H1 (cell line): ENCODE measurements at regions not wholly inside any gene's neighbourhood (a gene's known extent, or its start where the extent isn't known, plus 50 kb on each side); places are given as distances from the start of the nearest gene placed in this dataset.

ENCODE experiments used
- CTCF ChIA-PET: fragments of 300-600 bp; sonication (Branson Sonifier 250); formaldehyde crosslinking; loops from one replicate; lab custom pipeline; 2021; ENCODE audit not compliant: partially characterized antibody; lab: Charles Lee
- POLR2A ChIA-PET: fragments of 300-600 bp; sonication (Branson Sonifier 250); formaldehyde crosslinking; loops from one replicate; lab custom pipeline; 2021; ENCODE audit warnings: inconsistent platforms; ENCODE audit not compliant: partially characterized antibody; lab: Charles Lee
- DNase-seq, 2 experiments: peaks; one replicate each; pipeline versions ENCODE4 v3.0.0 to v3.0.0-alpha.2; 2010 to 2022; ENCODE audit warnings: low spot score in 2 of 2, low read depth in 1 of 2, mixed read lengths in 1 of 2
- FAIRE-seq: peaks from 2 replicates; lab custom pipeline; 2011; peaks lifted over from hg19 to GRCh38; lab: Jason Lieb, UNC
- H2AFZ ChIP-seq: 2 replicates; pipeline ENCODE4 v1.8.1; 2012; ENCODE audit warnings: low read length, inconsistent platforms
- H2AK5ac ChIP-seq: 2 replicates; pipeline ENCODE4 v1.6.1; 2013; ENCODE audit warnings: low read depth, low read length
- H2BK120ac ChIP-seq: replicated peaks from 2 replicates; pipeline ENCODE3; 2013; ENCODE audit warnings: low read depth, low read length, inconsistent platforms
- H2BK12ac ChIP-seq: 2 replicates; pipeline ENCODE4 v1.6.1; 2013; ENCODE audit warnings: low read depth, low read length
- H2BK15ac ChIP-seq: 2 replicates; pipeline ENCODE4 v1.6.1; 2013; ENCODE audit warnings: low read length
- H2BK20ac ChIP-seq: 2 replicates; pipeline ENCODE4 v1.6.1; 2013; ENCODE audit warnings: low read length
- H2BK5ac ChIP-seq: 2 replicates; pipeline ENCODE4 v1.6.1; 2013; ENCODE audit warnings: low read depth, low read length
- H3K14ac ChIP-seq: 2 replicates; pipeline ENCODE4 v1.6.1; 2013; ENCODE audit warnings: inconsistent platforms; ENCODE audit not compliant: insufficient read length
- H3K18ac ChIP-seq: 2 replicates; pipeline ENCODE4 v1.6.1; 2013; ENCODE audit warnings: low read length; ENCODE audit errors: extremely low read depth
- H3K23ac ChIP-seq: 2 replicates; pipeline ENCODE4 v1.6.1; 2013; ENCODE audit warnings: inconsistent platforms; ENCODE audit not compliant: insufficient read length
- H3K23me2 ChIP-seq: 2 replicates; pipeline ENCODE4 v1.6.1; 2013; ENCODE audit warnings: low read depth, low read length
- H3K27ac ChIP-seq: 2 replicates; pipeline ENCODE4 v1.6.1; 2011; ENCODE audit warnings: low read depth, low read length, inconsistent platforms
- H3K27me3 ChIP-seq, 4 experiments: replicated peaks in 1 of 4; 1 replicate in 1 of 4; 2 replicates in 3 of 4; pipeline versions ENCODE4 v1.6.1 to v1.8.1; 2011 to 2013; ENCODE audit warnings: low read length in 3 of 4, mild to moderate bottlenecking in 3 of 4, inconsistent platforms in 2 of 4, mixed read lengths in 2 of 4, moderate library complexity in 1 of 4; ENCODE audit not compliant: control insufficient read depth in 3 of 4, insufficient read depth in 3 of 4; ENCODE audit errors: extremely low read depth in 1 of 4
- H3K36me3 ChIP-seq, 4 experiments: 2 replicates each; pipeline versions ENCODE4 v1.6.1 to v1.8.1; 2011 to 2013; ENCODE audit warnings: mild to moderate bottlenecking in 4 of 4, low read length in 3 of 4, moderate library complexity in 2 of 4, control low read depth in 1 of 4, inconsistent platforms in 1 of 4; ENCODE audit not compliant: insufficient read depth in 4 of 4, control insufficient read depth in 2 of 4
- H3K4ac ChIP-seq: replicated peaks from 2 replicates; pipeline ENCODE3; 2013; ENCODE audit warnings: low read length, low read depth, mixed read lengths, inconsistent platforms; ENCODE audit not compliant: insufficient read length
- H3K4me1 ChIP-seq, 4 experiments: replicated peaks in 1 of 4; 1 replicate in 1 of 4; 2 replicates in 3 of 4; pipeline versions ENCODE4 v1.6.1 to v1.8.1; 2011 to 2013; ENCODE audit warnings: low read length in 3 of 4, inconsistent platforms in 2 of 4, mixed read lengths in 1 of 4; ENCODE audit not compliant: insufficient read depth in 4 of 4, control insufficient read depth in 3 of 4
- H3K4me2 ChIP-seq, 2 experiments: 2 replicates each; pipeline versions ENCODE4 v1.6.1 to v1.8.1; 2011 to 2013; ENCODE audit warnings: low read depth in 2 of 2, low read length in 2 of 2, control low read depth in 1 of 2, inconsistent platforms in 1 of 2, mild to moderate bottlenecking in 1 of 2; ENCODE audit not compliant: insufficient read depth in 1 of 2
- H3K4me3 ChIP-seq, 4 experiments: fragments of 200-600, 300-600 bp in 1 of 4; sonication (generic), shearing (Covaris generic), sonication (Bioruptor Twin) in 1 of 4; 2 replicates each; pipeline versions ENCODE4 v1.5.1 to v1.8.1; 2011 to 2016; ENCODE audit warnings: low read length in 4 of 4, low read depth in 3 of 4, control low read depth in 2 of 4, inconsistent platforms in 2 of 4, mild to moderate bottlenecking in 2 of 4, mixed read lengths in 1 of 4, moderate library complexity in 1 of 4; ENCODE audit not compliant: insufficient read depth in 2 of 4; ENCODE audit errors: extremely low read depth in 1 of 4
- H3K56ac ChIP-seq: replicated peaks from 2 replicates; pipeline ENCODE3; 2013; ENCODE audit warnings: low read depth, mild to moderate bottlenecking, mixed read lengths, low read length, inconsistent platforms; ENCODE audit not compliant: insufficient read length
- H3K79me1 ChIP-seq: 2 replicates; pipeline ENCODE4 v1.6.1; 2013; ENCODE audit warnings: low read depth, low read length, control low read depth
- H3K79me2 ChIP-seq, 2 experiments: 2 replicates each; pipeline versions ENCODE4 v1.6.1 to v1.8.1; 2012 to 2013; ENCODE audit warnings: low read length in 2 of 2, mild to moderate bottlenecking in 2 of 2, inconsistent platforms in 1 of 2; ENCODE audit not compliant: insufficient read depth in 2 of 2, control insufficient read depth in 1 of 2
- H3K9ac ChIP-seq, 4 experiments: replicated peaks in 1 of 4; 1 replicate in 1 of 4; 2 replicates in 3 of 4; pipeline versions ENCODE4 v1.6.1 to v1.8.1; 2011 to 2013; ENCODE audit warnings: low read depth in 3 of 4, low read length in 3 of 4, control low read depth in 2 of 4, mild to moderate bottlenecking in 2 of 4, moderate library complexity in 2 of 4, inconsistent platforms in 1 of 4; ENCODE audit errors: extremely low read depth in 1 of 4
- H3K9me3 ChIP-seq, 2 experiments: 2 replicates each; pipeline versions ENCODE4 v1.6.1 to v1.8.1; 2012 to 2013; ENCODE audit warnings: mild to moderate bottlenecking in 2 of 2, moderate library complexity in 2 of 2, control low read depth in 1 of 2, inconsistent platforms in 1 of 2, low read depth in 1 of 2, low read length in 1 of 2, mixed read lengths in 1 of 2; ENCODE audit not compliant: insufficient read depth in 2 of 2
- H4K20me1 ChIP-seq, 2 experiments: replicated peaks in 1 of 2; 2 replicates each; pipeline versions ENCODE3 to v1.8.1; 2011 to 2013; ENCODE audit warnings: inconsistent platforms in 2 of 2, low read length in 2 of 2, mild to moderate bottlenecking in 1 of 2; ENCODE audit not compliant: insufficient read depth in 2 of 2, control insufficient read depth in 1 of 2
- H4K5ac ChIP-seq: 2 replicates; pipeline ENCODE4 v1.6.1; 2013; ENCODE audit warnings: low read length, low read depth, mixed read lengths, inconsistent platforms; ENCODE audit not compliant: insufficient read length
- H4K8ac ChIP-seq: 2 replicates; pipeline ENCODE4 v1.8.0; 2013; ENCODE audit warnings: mild to moderate bottlenecking, moderate library complexity, low read length, inconsistent platforms; ENCODE audit not compliant: insufficient read depth; ENCODE audit errors: extremely low read depth
- H4K91ac ChIP-seq: replicated peaks from 2 replicates; pipeline ENCODE3; 2013; ENCODE audit warnings: low read length, mixed read lengths, inconsistent platforms; ENCODE audit not compliant: insufficient read length
- BCL11A ChIP-seq, 2 experiments: IDR thresholded peaks; one replicate each; pipeline ENCODE4 v1.6.1; 2011; ENCODE audit warnings: low read depth in 2 of 2, low read length in 2 of 2, mild to moderate bottlenecking in 2 of 2
- RFX5 ChIP-seq: IDR thresholded peaks from 2 replicates; pipeline ENCODE4 v1.6.1; 2011; ENCODE audit warnings: low read depth, low read length, improper control_type of control experiment, borderline replicate concordance
- RNF2 ChIP-seq: fragments of 200-900, 300-1000 bp; sonication (generic); IDR thresholded peaks from 2 replicates; pipeline ENCODE4 v1.7.1; 2016; ENCODE audit warnings: borderline replicate concordance, low read depth, mild to moderate bottlenecking, antibody characterized with exemption, low read length; ENCODE audit not compliant: poor library complexity, severe bottlenecking; ENCODE audit errors: missing control alignments
- RXRA ChIP-seq: IDR thresholded peaks from 2 replicates; pipeline ENCODE4 v1.6.1; 2011; ENCODE audit warnings: low read depth, mild to moderate bottlenecking, low read length, moderate library complexity; ENCODE audit not compliant: insufficient read depth
- SIN3A ChIP-seq, 2 experiments: IDR thresholded peaks in 1 of 2; conservative IDR thresholded peaks in 1 of 2; 2 replicates each; pipeline ENCODE4 v1.6.1; 2011 to 2012; ENCODE audit warnings: low read length in 2 of 2, improper control_type of control experiment in 1 of 2, low read depth in 1 of 2, mild to moderate bottlenecking in 1 of 2
- TBP ChIP-seq: IDR thresholded peaks from 2 replicates; pipeline ENCODE4 v1.6.1; 2011; ENCODE audit warnings: low read depth, low read length, improper control_type of control experiment
- TCF12 ChIP-seq: IDR thresholded peaks from 2 replicates; pipeline ENCODE4 v1.6.1; 2011; ENCODE audit warnings: low read depth, mild to moderate bottlenecking, low read length
- USF2 ChIP-seq: IDR thresholded peaks from 2 replicates; pipeline ENCODE4 v1.6.1; 2011; ENCODE audit warnings: low read length, improper control_type of control experiment
- WGBS, 2 experiments: shearing (Covaris generic) in 1 of 2; methylation state at CpG; one replicate each; pipeline versions ENCODE4 v1.1.6 to v1.1.7; 2013 to 2015; ENCODE audit warnings: low lambda C conversion rate in 2 of 2, mixed read lengths in 2 of 2, inconsistent platforms in 1 of 2, low coverage in 1 of 2, missing lambda C conversion rate in 1 of 2; ENCODE audit not compliant: insufficient replicate concordance in 2 of 2, insufficient coverage in 1 of 2, insufficient read length in 1 of 2; ENCODE audit errors: extremely low coverage in 1 of 2, missing lambda C conversion rate in 1 of 2; 5-methylcytosine and 5-hydroxymethylcytosine counted together
- TF ChIP-seq, protein P1 (sequence below), 3 experiments: IDR thresholded peaks; 1 replicate in 2 of 3; 2 replicates in 1 of 3; pipeline versions ENCODE4 v1.5.1 to v1.6.1; 2011; ENCODE audit warnings: low read length in 3 of 3, mild to moderate bottlenecking in 3 of 3, inconsistent platforms in 2 of 3, low read depth in 1 of 3, moderate library complexity in 1 of 3; ENCODE audit not compliant: insufficient read depth in 1 of 3; ENCODE audit errors: control extremely low read depth in 1 of 3

GRCh38 chr6:141445928-141446628 is 686.6 kb upstream of the GJE1 start:
- H4K91ac ChIP-seq = no peak overlapping the region
- no peak overlapping the region for H3K18ac ChIP-seq
- no peaks in the 10 kb centered on the region for H3K79me2 ChIP-seq
- no peak overlapping the region for H2BK15ac ChIP-seq
- H4K20me1 ChIP-seq = no peaks in the 10 kb centered on the region
- no peaks in the 10 kb centered on the region for H3K9me3 ChIP-seq
- H3K9ac ChIP-seq = no peak overlapping the region
- FAIRE-seq (no peak), DNase-seq (no peak)
- H3K4me2 ChIP-seq = no peak overlapping the region
- H4K8ac ChIP-seq = no peak overlapping the region
- WGBS, 2 experiments = 88% methylated on average over 3 of the region's 3 CpGs; no CpG with 5 or more reads in 1 of the 2 experiments
- no peaks in the 10 kb centered on the region for H3K27me3 ChIP-seq
- peaks cover 0 to 2% (median under 1%) of the 10 kb centered on the region in 4 experiments; a peak in 3 of 7 replicates for H3K4me1 ChIP-seq
- H3K27ac ChIP-seq = no peak overlapping the region
- POLR2A ChIA-PET = no interaction called here
- H3K23ac ChIP-seq = no peak overlapping the region
- no peaks in the 10 kb centered on the region for H3K23me2 ChIP-seq
- H3K56ac ChIP-seq = no peak overlapping the region
- CTCF ChIA-PET = no interaction called here
- H3K36me3 ChIP-seq = no peaks in the 10 kb centered on the region
- H2AK5ac ChIP-seq = no peak overlapping the region
- no peak overlapping the region for H2BK120ac ChIP-seq
- H2BK5ac ChIP-seq = no peak overlapping the region
- H3K4ac ChIP-seq = no peak overlapping the region
- H2BK12ac ChIP-seq = no peak overlapping the region
- H3K79me1 ChIP-seq = no peaks in the 10 kb centered on the region
- H3K4me3 ChIP-seq = no peak overlapping the region
- no peak overlapping the region for H4K5ac ChIP-seq
- H2BK20ac ChIP-seq = no peak overlapping the region
- peak overlapping the region; percentile 83; the same call in 1 of the 2 replicates for H2AFZ ChIP-seq
- H3K14ac ChIP-seq = no peak overlapping the region
- no peak for TF ChIP-seq RNF2
- TF ChIP-seq TBP = no peak
- TF ChIP-seq BCL11A (IDR thresholded peaks at IDR 0.05; ENCODE audit: low read depth in 2 of 2, low read length in 2 of 2) = no peak
- TF ChIP-seq USF2 = no peak
- TF ChIP-seq, protein P1, sequence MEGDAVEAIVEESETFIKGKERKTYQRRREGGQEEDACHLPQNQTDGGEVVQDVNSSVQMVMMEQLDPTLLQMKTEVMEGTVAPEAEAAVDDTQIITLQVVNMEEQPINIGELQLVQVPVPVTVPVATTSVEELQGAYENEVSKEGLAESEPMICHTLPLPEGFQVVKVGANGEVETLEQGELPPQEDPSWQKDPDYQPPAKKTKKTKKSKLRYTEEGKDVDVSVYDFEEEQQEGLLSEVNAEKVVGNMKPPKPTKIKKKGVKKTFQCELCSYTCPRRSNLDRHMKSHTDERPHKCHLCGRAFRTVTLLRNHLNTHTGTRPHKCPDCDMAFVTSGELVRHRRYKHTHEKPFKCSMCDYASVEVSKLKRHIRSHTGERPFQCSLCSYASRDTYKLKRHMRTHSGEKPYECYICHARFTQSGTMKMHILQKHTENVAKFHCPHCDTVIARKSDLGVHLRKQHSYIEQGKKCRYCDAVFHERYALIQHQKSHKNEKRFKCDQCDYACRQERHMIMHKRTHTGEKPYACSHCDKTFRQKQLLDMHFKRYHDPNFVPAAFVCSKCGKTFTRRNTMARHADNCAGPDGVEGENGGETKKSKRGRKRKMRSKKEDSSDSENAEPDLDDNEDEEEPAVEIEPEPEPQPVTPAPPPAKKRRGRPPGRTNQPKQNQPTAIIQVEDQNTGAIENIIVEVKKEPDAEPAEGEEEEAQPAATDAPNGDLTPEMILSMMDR (IDR thresholded peaks at IDR 0.05; ENCODE audit: control extremely low read depth in 1 of 3, insufficient read depth in 1 of 3, low read depth in 1 of 3, low read length in 3 of 3) = no peak
- TF ChIP-seq SIN3A (conservative IDR thresholded peaks at IDR 0.05 in 1 of 2, IDR thresholded peaks at IDR 0.05 in 1 of 2; ENCODE audit: low read depth in 1 of 2, low read length in 2 of 2) = no peak
- no peak for TF ChIP-seq RXRA
- no peak for TF ChIP-seq TCF12
- TF ChIP-seq RFX5 = no peak
